GM12865 (cell line): ENCODE measurements at regions not wholly inside any gene's neighbourhood (a gene's known extent, or its start where the extent isn't known, plus 50 kb on each side); places are given as distances from the start of the nearest gene placed in this dataset.

Source experiments
- DNase-seq: peaks from one replicate; pipeline ENCODE4 v3.0.0; 2010; ENCODE audit warnings: low read depth
- H3K4me3 ChIP-seq: 2 replicates; pipeline ENCODE4 v1.5.1; 2011; ENCODE audit warnings: mild to moderate bottlenecking, low read depth, low read length, control low read depth
- TF ChIP-seq, protein P1 (sequence below): IDR thresholded peaks from 2 replicates; pipeline ENCODE4 v1.5.1; 2011; ENCODE audit warnings: low read length, control low read depth, low read depth, inconsistent platforms; ENCODE audit not compliant: insufficient read depth; ENCODE audit errors: missing control alignments

DNA sequence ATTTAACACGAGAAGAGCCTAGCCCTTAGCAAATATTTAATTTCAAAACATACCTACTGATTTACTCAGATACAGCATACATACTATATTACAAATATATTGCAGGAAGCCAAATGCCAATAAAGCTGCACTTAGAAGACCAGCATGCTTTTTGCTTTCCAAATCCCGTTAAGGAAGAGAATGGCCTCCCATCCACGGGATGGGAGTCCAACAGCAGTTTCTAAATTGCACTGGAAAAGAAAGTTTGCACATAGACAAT is 156.3 kb upstream of the FOXN3 start:
- DNase-seq, result no peak
- no peak overlapping the region for H3K4me3 ChIP-seq
- TF ChIP-seq, protein P1, sequence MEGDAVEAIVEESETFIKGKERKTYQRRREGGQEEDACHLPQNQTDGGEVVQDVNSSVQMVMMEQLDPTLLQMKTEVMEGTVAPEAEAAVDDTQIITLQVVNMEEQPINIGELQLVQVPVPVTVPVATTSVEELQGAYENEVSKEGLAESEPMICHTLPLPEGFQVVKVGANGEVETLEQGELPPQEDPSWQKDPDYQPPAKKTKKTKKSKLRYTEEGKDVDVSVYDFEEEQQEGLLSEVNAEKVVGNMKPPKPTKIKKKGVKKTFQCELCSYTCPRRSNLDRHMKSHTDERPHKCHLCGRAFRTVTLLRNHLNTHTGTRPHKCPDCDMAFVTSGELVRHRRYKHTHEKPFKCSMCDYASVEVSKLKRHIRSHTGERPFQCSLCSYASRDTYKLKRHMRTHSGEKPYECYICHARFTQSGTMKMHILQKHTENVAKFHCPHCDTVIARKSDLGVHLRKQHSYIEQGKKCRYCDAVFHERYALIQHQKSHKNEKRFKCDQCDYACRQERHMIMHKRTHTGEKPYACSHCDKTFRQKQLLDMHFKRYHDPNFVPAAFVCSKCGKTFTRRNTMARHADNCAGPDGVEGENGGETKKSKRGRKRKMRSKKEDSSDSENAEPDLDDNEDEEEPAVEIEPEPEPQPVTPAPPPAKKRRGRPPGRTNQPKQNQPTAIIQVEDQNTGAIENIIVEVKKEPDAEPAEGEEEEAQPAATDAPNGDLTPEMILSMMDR, result no peak

DNA sequence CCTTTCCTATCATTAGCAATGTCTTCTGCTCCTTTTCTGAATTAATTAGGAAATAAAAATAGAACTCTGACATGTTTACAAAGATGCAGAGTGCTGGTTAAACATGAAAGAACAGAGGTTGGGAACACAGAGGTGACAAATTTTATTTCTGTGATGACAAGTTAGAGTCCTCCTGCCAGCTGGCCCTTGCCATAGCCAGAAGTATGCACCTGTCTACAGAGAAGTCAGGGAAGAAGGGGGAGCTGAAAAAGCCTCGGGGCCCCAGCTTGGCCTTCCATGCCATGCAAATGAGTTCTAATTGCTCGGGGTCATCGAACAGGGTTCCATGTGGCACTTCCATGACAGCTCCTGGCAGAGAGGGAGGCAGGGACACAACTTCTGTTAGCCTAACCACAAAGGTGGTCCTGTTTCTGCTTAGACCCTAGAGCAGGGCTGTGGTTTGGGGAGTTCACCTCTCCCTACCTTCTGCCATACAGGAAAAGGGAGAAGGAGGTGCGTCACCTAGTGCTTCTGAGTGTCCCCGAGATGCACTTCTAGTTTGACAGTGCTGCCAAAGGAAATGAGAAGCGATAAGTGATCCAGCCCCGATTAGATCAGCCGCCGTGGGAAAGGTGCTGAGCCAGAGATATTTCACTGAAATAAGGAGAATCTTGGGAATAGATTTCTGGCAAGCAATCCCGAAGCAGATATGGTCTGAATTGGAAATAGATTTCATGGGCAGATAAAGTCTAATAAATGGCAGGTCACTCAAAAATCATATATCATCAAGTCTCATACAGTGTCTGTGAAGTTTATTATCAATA is 155.8 kb upstream of the FOXN3 start:
- TF ChIP-seq, protein P1, result no peak
- DNase-seq, result no peak
- no peak overlapping the region for H3K4me3 ChIP-seq

DNA sequence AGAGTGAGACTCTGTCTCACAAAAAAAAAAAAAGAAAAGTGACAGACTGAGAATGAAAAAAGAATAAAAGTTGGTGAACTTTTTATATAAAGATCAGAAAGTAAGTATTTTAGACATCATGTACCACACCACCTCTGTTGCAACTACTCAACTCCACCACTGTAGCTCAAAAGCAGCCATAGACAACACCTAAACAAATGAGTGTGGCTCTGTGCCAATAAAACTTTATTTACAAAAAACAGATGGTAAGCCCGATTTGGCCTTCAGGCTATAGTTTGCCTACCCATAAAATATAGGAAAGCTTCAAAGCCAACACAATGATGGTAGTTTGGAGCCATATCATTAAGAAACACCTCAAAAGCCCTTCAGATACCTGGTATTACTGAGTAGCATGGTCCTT is 154.5 kb upstream of the FOXN3 start:
- TF ChIP-seq, protein P1, result no peak
- no peak for DNase-seq
- no peak overlapping the region for H3K4me3 ChIP-seq

DNA sequence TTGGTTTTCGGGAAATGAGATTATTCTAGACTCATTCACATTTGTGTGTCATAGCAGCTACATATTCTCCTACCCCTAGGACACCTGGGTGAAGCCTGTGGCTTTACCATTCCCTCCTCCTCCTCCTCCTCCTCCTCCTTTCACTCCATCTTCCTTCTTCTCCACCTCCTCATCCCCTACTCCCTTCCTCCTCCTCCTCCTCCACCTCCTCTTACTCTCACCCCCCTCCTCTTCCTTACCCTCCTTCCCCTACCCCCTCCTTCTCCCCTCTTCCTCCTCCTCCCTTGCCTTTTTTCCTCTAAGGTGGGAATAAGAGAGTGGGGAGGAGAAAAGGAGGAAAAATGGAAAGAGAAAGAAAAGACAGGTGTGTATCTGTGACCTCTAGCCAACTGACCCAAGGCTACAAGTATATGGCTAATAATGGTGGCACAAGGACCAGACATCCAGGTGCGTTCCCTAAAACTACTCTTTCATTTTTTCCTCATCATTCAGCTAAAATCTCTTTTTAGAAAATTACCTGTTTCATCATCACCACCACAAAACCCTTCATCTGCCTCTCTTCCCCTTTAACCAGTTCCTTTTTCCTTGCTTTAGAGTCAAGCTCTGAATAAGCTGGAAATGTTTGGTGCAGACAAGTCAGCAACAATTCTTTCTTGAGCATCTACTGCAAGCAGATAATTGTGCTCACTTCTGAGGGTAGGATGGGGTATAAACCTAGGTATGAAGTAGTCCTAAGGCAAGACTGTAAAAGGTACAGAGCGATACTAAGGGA is 149.8 kb upstream of the FOXN3 start:
- no peak overlapping the region for H3K4me3 ChIP-seq
- TF ChIP-seq, protein P1, result no peak
- no peak for DNase-seq

DNA sequence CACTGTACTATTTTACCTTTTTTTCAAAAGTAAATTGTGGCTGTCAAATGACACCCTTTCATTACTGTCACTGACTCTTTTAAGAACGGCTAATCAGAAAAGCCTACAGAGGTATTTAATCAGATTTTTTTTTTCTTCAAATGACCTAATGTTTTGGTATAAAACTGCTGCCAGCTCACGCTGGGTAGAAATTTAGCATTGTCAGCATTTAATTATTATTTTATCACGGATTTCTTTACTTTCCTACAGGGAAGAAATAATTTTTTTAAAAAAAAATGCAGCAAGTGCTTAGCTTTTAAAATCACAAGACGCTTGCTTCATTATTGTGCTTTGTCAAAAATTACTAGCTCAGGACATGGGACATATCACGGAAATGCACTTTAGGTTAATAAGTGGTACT is 149.1 kb upstream of the FOXN3 start:
- TF ChIP-seq, protein P1, result no peak
- H3K4me3 ChIP-seq, result no peak overlapping the region
- DNase-seq, result no peak

DNA sequence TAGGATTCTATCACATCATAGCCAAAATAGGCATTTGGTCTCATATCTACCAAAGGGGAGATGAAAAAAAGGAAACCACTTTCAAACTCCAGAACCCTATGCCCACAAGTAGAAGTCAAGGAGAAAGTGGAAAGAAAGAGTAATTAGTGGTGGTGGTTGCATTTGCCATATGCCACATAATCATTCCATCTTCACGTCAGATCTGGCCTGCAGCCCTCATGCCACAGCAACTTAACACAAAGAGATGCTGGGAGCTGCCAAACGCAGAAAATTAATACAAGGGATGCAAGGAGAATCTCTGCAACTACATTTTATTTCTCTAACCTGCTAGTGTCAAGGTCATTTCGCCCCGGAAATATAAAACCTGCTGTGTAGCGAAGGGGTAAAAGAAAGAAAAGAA is 148.6 kb upstream of the FOXN3 start:
- no peak for DNase-seq
- no peak overlapping the region for H3K4me3 ChIP-seq
- TF ChIP-seq, protein P1, result no peak
